ENCODE measurements at regions not wholly inside any gene's neighbourhood (a gene's known extent, or its start where the extent isn't known, plus 50 kb on each side); places are given as distances from the start of the nearest gene placed in this dataset.
"Not testable (repeated sequence)": the region's sequence is repeated elsewhere in the genome, so short reads cannot be mapped to it uniquely, and the experiment has no call there.

GRCh38 chr18:51255693-51256092 lies 58.2 kb upstream of the MEX3C start:
- Histone ChIP-seq H3K27ac (no peak overlapping the region), H3K9ac (no peak overlapping the region)
- TF ChIP-seq CTCF (IDR thresholded peaks at IDR 0.05), result no peak

GRCh38 chr18:51257150-51257549 lies 59.7 kb upstream of the MEX3C start:
- Histone ChIP-seq H3K27ac (no peak overlapping the region), H3K4me3 (ENCODE audit: low read depth, low read length) (no peak overlapping the region), H3K36me3 (ENCODE audit: control insufficient read depth, insufficient read depth, low read length) (no peaks in the 10 kb centered on the region), H3K27me3 (ENCODE audit: control insufficient read depth, insufficient read depth, low read length) (no peaks in the 10 kb centered on the region), H3K9ac (no peak overlapping the region), H3K79me2 (no peaks in the 10 kb centered on the region), H3K9me3 (ENCODE audit: control insufficient read depth, low read length) (no peaks in the 10 kb centered on the region), H3K4me2 (ENCODE audit: low read length) (no peak overlapping the region), H3K4me1 (no peaks in the 10 kb centered on the region), H2AFZ (no peak overlapping the region)
- no peak for TF ChIP-seq CTCF (IDR thresholded peaks at IDR 0.05)

More at GRCh38 chr18:51255693-51256092, 58.2 kb upstream of the MEX3C start:
- H3K9me3 ChIP-seq (ENCODE audit: control insufficient read depth, low read length), result no peaks in the 10 kb centered on the region
- H3K4me2 ChIP-seq (ENCODE audit: low read length), result no peak overlapping the region
- no peak overlapping the region for H2AFZ ChIP-seq
- H3K4me3 ChIP-seq (ENCODE audit: low read depth, low read length), result no peak overlapping the region
- H3K27me3 ChIP-seq (ENCODE audit: control insufficient read depth, insufficient read depth, low read length), result no peaks in the 10 kb centered on the region
- H3K79me2 ChIP-seq, result no peaks in the 10 kb centered on the region
- no peaks in the 10 kb centered on the region for H3K4me1 ChIP-seq
- no peaks in the 10 kb centered on the region for H3K36me3 ChIP-seq (ENCODE audit: control insufficient read depth, insufficient read depth, low read length)

GRCh38 chr18:51260118-51260517 lies 62.6 kb upstream of the MEX3C start:
- Histone ChIP-seq H3K27ac (no peak overlapping the region), H3K79me2 (no peaks in the 10 kb centered on the region), H3K9me3 (ENCODE audit: control insufficient read depth, low read length) (no peaks in the 10 kb centered on the region), H3K36me3 (ENCODE audit: control insufficient read depth, insufficient read depth, low read length) (no peaks in the 10 kb centered on the region), H3K9ac (no peak overlapping the region), H3K4me1 (no peaks in the 10 kb centered on the region), H2AFZ (no peak overlapping the region), H3K4me2 (ENCODE audit: low read length) (no peak overlapping the region), H3K4me3 (ENCODE audit: low read depth, low read length) (no peak overlapping the region), H3K27me3 (ENCODE audit: control insufficient read depth, insufficient read depth, low read length) (no peaks in the 10 kb centered on the region)
- TF ChIP-seq CTCF (IDR thresholded peaks at IDR 0.05), result no peak

GRCh38 chr18:51266077-51266476 lies 68.6 kb upstream of the MEX3C start:
- not testable (repeated sequence) for H3K4me2 ChIP-seq (ENCODE audit: low read length); H3K27ac ChIP-seq; H3K27me3 ChIP-seq (ENCODE audit: control insufficient read depth, insufficient read depth, low read length); H3K4me1 ChIP-seq; H3K36me3 ChIP-seq (ENCODE audit: control insufficient read depth, insufficient read depth, low read length); H2AFZ ChIP-seq; H3K4me3 ChIP-seq (ENCODE audit: low read depth, low read length); H3K9ac ChIP-seq; H3K9me3 ChIP-seq (ENCODE audit: control insufficient read depth, low read length); H3K79me2 ChIP-seq

GRCh38 chr18:51266773-51267172 lies 69.3 kb upstream of the MEX3C start:
- Histone ChIP-seq H3K9ac (no peak overlapping the region), H3K27me3 (ENCODE audit: control insufficient read depth, insufficient read depth, low read length) (no peaks in the 10 kb centered on the region), H2AFZ (no peak overlapping the region), H3K27ac (no peak overlapping the region), H3K79me2 (no peaks in the 10 kb centered on the region), H3K36me3 (ENCODE audit: control insufficient read depth, insufficient read depth, low read length) (no peaks in the 10 kb centered on the region), H3K9me3 (ENCODE audit: control insufficient read depth, low read length) (no peaks in the 10 kb centered on the region), H3K4me3 (ENCODE audit: low read depth, low read length) (no peak overlapping the region), H3K4me1 (no peaks in the 10 kb centered on the region), H3K4me2 (ENCODE audit: low read length) (no peak overlapping the region)
- TF ChIP-seq CTCF (IDR thresholded peaks at IDR 0.05), result no peak

Measured in parathyroid adenoma (tissue), 2 donors.